Neural progenitor cell (in vitro differentiated cells): ENCODE measurements at regions not wholly inside any gene's neighbourhood (a gene's known extent, or its start where the extent isn't known, plus 50 kb on each side); places are given as distances from the start of the nearest gene placed in this dataset.

ENCODE experiments used
- DNase-seq: peaks from one replicate; pipeline ENCODE4 v3.0.0-alpha.2; 2016; ENCODE audit warnings: low spot score
- H2AFZ ChIP-seq: fragments of 200-600 bp; sonication (generic); replicated peaks from 2 replicates; pipeline ENCODE4 v1.6.1; 2016; ENCODE audit warnings: antibody characterized with exemption
- H3F3A ChIP-seq: fragments of 200-600 bp; sonication (generic); 2 replicates; pipeline ENCODE4 v1.6.1; 2016; ENCODE audit warnings: antibody characterized with exemption, low read depth
- H3K27ac ChIP-seq: fragments of 200-600 bp; sonication (generic); 2 replicates; pipeline ENCODE4 v1.5.1; 2016; ENCODE audit warnings: mild to moderate bottlenecking
- H3K27me3 ChIP-seq: fragments of 200-600 bp; sonication (generic); 2 replicates; pipeline ENCODE4 v1.6.1; 2016; ENCODE audit warnings: mild to moderate bottlenecking, moderate library complexity
- H3K36me3 ChIP-seq: fragments of 200-600 bp; sonication (generic); 2 replicates; pipeline ENCODE4 v1.5.1; 2016
- H3K4me1 ChIP-seq: fragments of 200-600 bp; sonication (generic); 2 replicates; pipeline ENCODE4 v1.6.1; 2016; ENCODE audit warnings: mixed run types
- H3K4me2 ChIP-seq: fragments of 200-600 bp; sonication (generic); 2 replicates; pipeline ENCODE4 v1.6.1; 2016
- H3K4me3 ChIP-seq: fragments of 200-600 bp; sonication (generic); 2 replicates; pipeline ENCODE4 v1.5.1; 2016
- H3K79me2 ChIP-seq: fragments of 200-600 bp; sonication (generic); 2 replicates; pipeline ENCODE4 v1.6.1; 2016; ENCODE audit warnings: low read depth
- H3K9ac ChIP-seq: fragments of 200-600 bp; sonication (generic); 2 replicates; pipeline ENCODE4 v1.6.1; 2016
- H3K9me3 ChIP-seq: fragments of 200-600 bp; sonication (generic); 2 replicates; pipeline ENCODE4 v1.5.1; 2016; ENCODE audit warnings: low read depth
- H4K20me1 ChIP-seq: fragments of 200-600 bp; sonication (generic); 2 replicates; pipeline ENCODE4 v1.6.1; 2016; ENCODE audit warnings: low read depth
- H3K27ac Mint-ChIP-seq: 3 replicates; pipeline ENCODE4 v1.8.0; 2021; ENCODE audit warnings: mixed read lengths
- H3K27me3 Mint-ChIP-seq: 2 replicates; pipeline ENCODE4 v1.8.0; 2022; ENCODE audit warnings: low read depth, mild to moderate bottlenecking, inconsistent platforms, moderate library complexity, mixed read lengths; ENCODE audit not compliant: insufficient read depth
- H3K36me3 Mint-ChIP-seq: 3 replicates; pipeline ENCODE4 v1.8.0; 2021; ENCODE audit warnings: mixed read lengths
- H3K4me1 Mint-ChIP-seq: 3 replicates; pipeline ENCODE4 v1.8.0; 2021; ENCODE audit warnings: mixed read lengths
- H3K4me3 Mint-ChIP-seq: 3 replicates; pipeline ENCODE4 v1.8.0; 2021; ENCODE audit warnings: mild to moderate bottlenecking, moderate library complexity, mixed read lengths
- H3K9me3 Mint-ChIP-seq: 3 replicates; pipeline ENCODE4 v1.8.0; 2020; ENCODE audit warnings: mixed read lengths
- EZH2 ChIP-seq: fragments of 200-600 bp; sonication (generic); IDR thresholded peaks from 2 replicates; pipeline ENCODE4 v1.6.1; 2017; ENCODE audit warnings: antibody characterized with exemption, mild to moderate bottlenecking, moderate library complexity
- EZH2phosphoT487 ChIP-seq: fragments of 200-600 bp; sonication (generic); IDR thresholded peaks from 2 replicates; pipeline ENCODE4 v1.6.1; 2017; ENCODE audit warnings: antibody characterized with exemption
- TF ChIP-seq, protein P1 (sequence below): fragments of 200-600 bp; sonication (generic); IDR thresholded peaks from 2 replicates; pipeline ENCODE4 v1.5.1; 2017; ENCODE audit warnings: antibody characterized with exemption, mild to moderate bottlenecking

DNA sequence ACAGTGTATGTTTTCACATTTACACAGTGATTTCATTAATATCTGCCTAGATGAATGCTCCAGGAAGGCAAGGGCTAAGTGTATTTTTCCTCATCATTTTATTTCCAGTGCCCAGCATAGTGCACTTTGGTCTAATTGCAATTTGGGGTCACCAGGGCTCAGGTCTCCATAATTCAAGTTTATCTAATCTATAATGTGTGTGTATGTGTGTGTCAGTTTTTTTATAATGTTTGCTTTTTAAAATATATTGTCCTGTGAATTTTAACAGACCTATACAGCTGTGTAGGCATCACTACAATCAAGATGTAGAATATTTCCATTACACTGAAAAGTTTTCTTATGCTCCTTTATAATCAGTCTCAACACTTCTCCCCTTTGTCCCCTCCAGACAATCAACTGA lies 620.4 kb downstream of the STK39 start:
- peaks cover 6% of the 10 kb centered on the region for H3K9me3 Mint-ChIP-seq
- H3K4me1 Mint-ChIP-seq = no peaks in the 10 kb centered on the region
- no peaks in the 10 kb centered on the region for H3F3A ChIP-seq
- H3K4me1 ChIP-seq = no peaks in the 10 kb centered on the region
- H3K4me2 ChIP-seq = no peak overlapping the region
- H3K9ac ChIP-seq = no peak overlapping the region
- H3K4me3 Mint-ChIP-seq = no peak overlapping the region
- TF ChIP-seq EZH2 (no peak), EZH2phosphoT487 (no peak)
- TF ChIP-seq, protein P1, sequence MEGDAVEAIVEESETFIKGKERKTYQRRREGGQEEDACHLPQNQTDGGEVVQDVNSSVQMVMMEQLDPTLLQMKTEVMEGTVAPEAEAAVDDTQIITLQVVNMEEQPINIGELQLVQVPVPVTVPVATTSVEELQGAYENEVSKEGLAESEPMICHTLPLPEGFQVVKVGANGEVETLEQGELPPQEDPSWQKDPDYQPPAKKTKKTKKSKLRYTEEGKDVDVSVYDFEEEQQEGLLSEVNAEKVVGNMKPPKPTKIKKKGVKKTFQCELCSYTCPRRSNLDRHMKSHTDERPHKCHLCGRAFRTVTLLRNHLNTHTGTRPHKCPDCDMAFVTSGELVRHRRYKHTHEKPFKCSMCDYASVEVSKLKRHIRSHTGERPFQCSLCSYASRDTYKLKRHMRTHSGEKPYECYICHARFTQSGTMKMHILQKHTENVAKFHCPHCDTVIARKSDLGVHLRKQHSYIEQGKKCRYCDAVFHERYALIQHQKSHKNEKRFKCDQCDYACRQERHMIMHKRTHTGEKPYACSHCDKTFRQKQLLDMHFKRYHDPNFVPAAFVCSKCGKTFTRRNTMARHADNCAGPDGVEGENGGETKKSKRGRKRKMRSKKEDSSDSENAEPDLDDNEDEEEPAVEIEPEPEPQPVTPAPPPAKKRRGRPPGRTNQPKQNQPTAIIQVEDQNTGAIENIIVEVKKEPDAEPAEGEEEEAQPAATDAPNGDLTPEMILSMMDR = no peak
- H3K27ac ChIP-seq = no peak overlapping the region
- H3K4me3 ChIP-seq = no peak overlapping the region
- H3K36me3 Mint-ChIP-seq = no peaks in the 10 kb centered on the region
- H4K20me1 ChIP-seq = no peaks in the 10 kb centered on the region
- H3K27ac Mint-ChIP-seq = no peak overlapping the region
- H3K36me3 ChIP-seq = no peaks in the 10 kb centered on the region
- no peaks in the 10 kb centered on the region for H3K79me2 ChIP-seq
- no peaks in the 10 kb centered on the region for H3K27me3 Mint-ChIP-seq
- H3K27me3 ChIP-seq = no peaks in the 10 kb centered on the region
- no peaks in the 10 kb centered on the region for H3K9me3 ChIP-seq
- no peak overlapping the region for H2AFZ ChIP-seq
- DNase-seq = no peak

DNA sequence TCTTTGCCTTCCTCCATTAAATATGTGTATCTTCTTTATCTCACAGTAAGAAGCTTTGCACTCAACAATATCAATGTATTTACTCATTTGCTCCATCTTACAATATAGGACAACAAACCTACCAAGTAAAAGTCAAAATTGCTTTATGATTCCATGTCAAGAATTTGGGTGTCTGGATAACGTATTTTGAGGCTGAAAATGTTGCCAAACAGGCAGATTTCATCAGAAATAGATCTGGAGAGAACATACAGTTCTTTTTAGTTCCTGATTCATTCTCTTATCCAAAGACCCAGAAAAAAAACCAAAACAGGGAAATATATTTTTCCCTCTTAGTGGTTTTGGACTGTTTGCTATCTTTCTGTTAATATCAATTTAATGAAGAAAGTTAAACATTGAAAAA lies 621.1 kb downstream of the STK39 start:
- no peaks in the 10 kb centered on the region for H3K4me1 ChIP-seq
- no peak overlapping the region for H3K9ac ChIP-seq
- no peaks in the 10 kb centered on the region for H4K20me1 ChIP-seq
- Mint-ChIP-seq H3K36me3 (peaks cover 2% of the 10 kb centered on the region), H3K27ac (no peak overlapping the region), H3K9me3 (peaks cover 10% of the 10 kb centered on the region), H3K27me3 (no peaks in the 10 kb centered on the region), H3K4me3 (no peak overlapping the region), H3K4me1 (no peaks in the 10 kb centered on the region)
- H3K4me2 ChIP-seq = no peak overlapping the region
- no peak for DNase-seq
- H3K27ac ChIP-seq = no peak overlapping the region
- no peaks in the 10 kb centered on the region for H3K27me3 ChIP-seq
- no peak for TF ChIP-seq EZH2phosphoT487
- H3F3A ChIP-seq = no peaks in the 10 kb centered on the region
- no peaks in the 10 kb centered on the region for H3K9me3 ChIP-seq
- no peaks in the 10 kb centered on the region for H3K79me2 ChIP-seq
- H3K4me3 ChIP-seq = no peak overlapping the region
- no peaks in the 10 kb centered on the region for H3K36me3 ChIP-seq
- H2AFZ ChIP-seq = no peak overlapping the region

DNA sequence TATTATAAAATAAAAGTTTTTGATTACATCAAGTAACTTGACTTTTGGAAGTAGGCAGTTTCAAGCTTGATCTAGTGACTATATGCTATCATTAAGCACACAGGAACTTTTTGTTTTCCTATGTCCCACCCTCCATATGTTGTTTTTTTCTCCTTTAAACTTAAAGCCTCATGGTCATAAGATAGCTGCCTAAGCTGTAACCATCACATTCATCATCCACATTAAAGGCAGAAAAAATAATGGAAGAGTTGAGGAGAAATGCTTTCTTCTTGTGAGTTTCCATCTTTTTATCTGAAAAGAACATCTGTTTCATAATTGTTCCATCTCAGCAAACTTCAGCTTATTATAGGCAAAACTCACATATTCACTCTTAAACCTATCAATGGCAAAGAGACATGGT lies 630.4 kb downstream of the STK39 start:
- Histone ChIP-seq H3K9me3 (peaks cover 4% of the 10 kb centered on the region), H4K20me1 (no peaks in the 10 kb centered on the region), H3K9ac (no peak overlapping the region), H3K4me3 (no peak overlapping the region), H3K27me3 (no peaks in the 10 kb centered on the region), H3K36me3 (no peaks in the 10 kb centered on the region), H3K4me1 (peaks cover 7% of the 10 kb centered on the region), H3K27ac (no peak overlapping the region), H3K79me2 (no peaks in the 10 kb centered on the region), H2AFZ (no peak overlapping the region), H3K4me2 (no peak overlapping the region), H3F3A (no peaks in the 10 kb centered on the region)
- TF ChIP-seq, protein P1 = no peak
- TF ChIP-seq EZH2phosphoT487 (no peak), EZH2 (no peak)
- Mint-ChIP-seq H3K27me3 (no peaks in the 10 kb centered on the region), H3K36me3 (peaks cover 2% of the 10 kb centered on the region), H3K9me3 (peaks cover 4% of the 10 kb centered on the region), H3K27ac (no peak overlapping the region), H3K4me1 (no peaks in the 10 kb centered on the region), H3K4me3 (no peak overlapping the region)
- DNase-seq = no peak

DNA sequence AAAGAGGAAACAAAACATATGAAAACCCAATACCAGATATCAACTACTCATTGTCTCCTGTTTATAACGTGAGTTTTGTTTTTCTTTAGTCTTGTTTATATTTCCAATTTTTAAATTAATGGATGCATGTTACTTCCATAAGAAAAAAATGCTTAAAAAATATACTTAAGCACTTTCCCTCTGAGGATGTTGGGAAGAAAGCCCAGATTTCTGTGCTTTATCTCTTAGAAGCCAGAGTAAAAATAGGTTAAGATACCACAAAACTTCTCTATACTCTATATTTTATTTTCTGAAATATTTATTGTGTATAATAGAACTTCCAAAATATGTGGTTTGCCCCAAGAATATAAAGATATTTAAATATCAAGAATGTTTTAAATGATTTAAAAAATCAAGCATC lies 633.9 kb downstream of the STK39 start:
- Histone ChIP-seq H3F3A (no peaks in the 10 kb centered on the region), H3K79me2 (no peaks in the 10 kb centered on the region), H3K4me3 (no peak overlapping the region), H3K9ac (no peak overlapping the region), H2AFZ (no peak overlapping the region), H4K20me1 (no peaks in the 10 kb centered on the region), H3K4me2 (no peak overlapping the region), H3K27ac (no peak overlapping the region), H3K27me3 (no peaks in the 10 kb centered on the region), H3K4me1 (peaks cover 7% of the 10 kb centered on the region), H3K9me3 (peaks cover 4% of the 10 kb centered on the region), H3K36me3 (no peaks in the 10 kb centered on the region)
- Mint-ChIP-seq H3K27ac (no peak overlapping the region), H3K4me3 (no peak overlapping the region), H3K9me3 (no peaks in the 10 kb centered on the region), H3K4me1 (no peaks in the 10 kb centered on the region), H3K36me3 (no peaks in the 10 kb centered on the region), H3K27me3 (no peaks in the 10 kb centered on the region)
- TF ChIP-seq, protein P1 = no peak
- no peak for TF ChIP-seq EZH2phosphoT487
- TF ChIP-seq EZH2 = no peak
- DNase-seq = no peak
